ENCODE measurements at regions not wholly inside any gene's neighbourhood (a gene's known extent, or its start where the extent isn't known, plus 50 kb on each side); places are given as distances from the start of the nearest gene placed in this dataset.
A peak's percentile ranks its signal among the peaks of the same experiment; 100 is the strongest.

GRCh38 chr6:132084811-132085509, 133.8 kb upstream of the CCN2 start:
- Mint-ChIP-seq H3K4me3 (no peak overlapping the region), H3K36me3 (ENCODE audit: insufficient read depth in 1 of 3, low read depth in 3 of 3) (peaks cover 0 to 2% (median 0%) of the 10 kb centered on the region in 3 experiments; a peak in 3 of 7 replicates), H3K27me3 (ENCODE audit: low read depth) (no peaks in the 10 kb centered on the region), H3K9me3 (peaks cover 2 to 3% of the 10 kb centered on the region in 2 experiments; a peak in 3 of 5 replicates), H3K27ac (peak overlapping the region in 2 of 3 experiments; percentile 8 to 56; a peak in 1 of 7 replicates), H3K4me1 (peaks cover 20 to 33% of the 10 kb centered on the region in 2 experiments)
- peak overlapping the region; percentile 22 for H2AFZ ChIP-seq (ENCODE audit: low read length)
- no CpG with 5 or more reads among the region's 3 CpGs for WGBS (ENCODE audit: extremely low coverage, insufficient read length, low lambda C conversion rate)
- no peak overlapping the region for H4K91ac ChIP-seq (ENCODE audit: insufficient read length, low read depth, low read length)
- no peak overlapping the region for H2AK5ac ChIP-seq (ENCODE audit: insufficient read length, low read length)
- no peak for TF ChIP-seq CTCF (conservative IDR thresholded peaks at IDR 0.05)
- H2BK12ac ChIP-seq (ENCODE audit: insufficient read length, low read depth, low read length): no peak overlapping the region
- H3K18ac ChIP-seq (ENCODE audit: insufficient read length, low read depth, low read length): no peak overlapping the region
- H2BK120ac ChIP-seq (ENCODE audit: low read depth, low read length, poor library complexity, severe bottlenecking): no peak overlapping the region
- H3K27me3 ChIP-seq (ENCODE audit: insufficient read depth, low read length): no peaks in the 10 kb centered on the region
- no peak overlapping the region for H3K9ac ChIP-seq (ENCODE audit: extremely low read depth, insufficient read length, low read length)
- H2BK5ac ChIP-seq (ENCODE audit: insufficient read length, low read length): no peak overlapping the region
- H4K5ac ChIP-seq (ENCODE audit: insufficient read length, low read depth, low read length): no peak overlapping the region
- H3K79me1 ChIP-seq (ENCODE audit: insufficient read depth, low read depth, low read length, poor library complexity, severe bottlenecking): no peaks in the 10 kb centered on the region
- H3K79me2 ChIP-seq (ENCODE audit: insufficient read depth, low read length): no peaks in the 10 kb centered on the region
- no peaks in the 10 kb centered on the region for H3K9me3 ChIP-seq (ENCODE audit: control insufficient read depth, low read depth, low read length)
- no peak overlapping the region for H4K8ac ChIP-seq (replicated peaks; ENCODE audit: insufficient read length, low read depth, low read length)
- no peaks in the 10 kb centered on the region; the same call in 1 of the 2 replicates for H3K4me1 ChIP-seq (ENCODE audit: insufficient read depth, low read length)
- H3K23ac ChIP-seq (ENCODE audit: insufficient read length, low read depth, low read length): no peak overlapping the region
- no peak for DNase-seq
- no peaks in the 10 kb centered on the region for H4K20me1 ChIP-seq (ENCODE audit: control insufficient read depth, insufficient read depth, insufficient read length)
- H3K23me2 ChIP-seq (ENCODE audit: insufficient read length, low read depth, low read length, poor library complexity, severe bottlenecking): no peaks in the 10 kb centered on the region
- no peak overlapping the region for H3K4ac ChIP-seq (ENCODE audit: low read depth, low read length)
- H2BK15ac ChIP-seq (ENCODE audit: low read depth, low read length): no peak overlapping the region
- H3T11ph ChIP-seq (ENCODE audit: low read length): no peak overlapping the region
- H2BK20ac ChIP-seq (ENCODE audit: low read depth, low read length, poor library complexity, severe bottlenecking): no peak overlapping the region
- H3K27ac ChIP-seq (ENCODE audit: insufficient read length, low read depth, low read length): peak overlapping the region; percentile 11
- H3K4me2 ChIP-seq (ENCODE audit: insufficient read depth, insufficient read length, low read length): no peak overlapping the region
- no peak overlapping the region for H3K56ac ChIP-seq (ENCODE audit: insufficient read length, low read depth, low read length)
- H3K14ac ChIP-seq (ENCODE audit: insufficient read depth, low read length): no peak overlapping the region
